ENCODE measurements at regions not wholly inside any gene's neighbourhood (a gene's known extent, or its start where the extent isn't known, plus 50 kb on each side); places are given as distances from the start of the nearest gene placed in this dataset.

DNA sequence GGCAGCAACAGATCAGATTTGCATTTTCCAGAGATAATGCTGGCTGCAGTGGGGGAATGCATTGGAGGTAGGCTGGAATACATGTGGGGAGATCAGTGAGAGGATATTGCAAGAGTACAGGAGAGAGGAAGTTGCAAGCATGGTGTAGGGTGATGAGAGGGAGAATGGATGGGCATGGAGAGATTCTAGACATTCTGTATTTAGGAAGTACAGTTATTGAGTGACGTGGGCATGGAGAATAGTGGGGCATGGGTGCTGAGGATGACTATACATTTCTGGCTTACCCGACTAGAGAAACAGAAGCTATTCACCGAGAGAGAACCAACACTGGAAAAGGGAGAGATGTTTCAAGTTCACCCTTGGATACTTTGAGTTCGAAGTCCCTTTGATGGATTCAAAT lies 116.9 kb upstream of the SVIL start:
- Histone ChIP-seq H3K4me3 (no peak overlapping the region), H3K9me3 (no peaks in the 10 kb centered on the region), H3K27ac (no peak overlapping the region), H3K27me3 (no peaks in the 10 kb centered on the region), H3K4me1 (no peaks in the 10 kb centered on the region), H3K36me3 (no peaks in the 10 kb centered on the region)
- TF ChIP-seq POLR2AphosphoS5 (IDR thresholded peaks at IDR 0.05), result no peak
- TF ChIP-seq, protein P1, sequence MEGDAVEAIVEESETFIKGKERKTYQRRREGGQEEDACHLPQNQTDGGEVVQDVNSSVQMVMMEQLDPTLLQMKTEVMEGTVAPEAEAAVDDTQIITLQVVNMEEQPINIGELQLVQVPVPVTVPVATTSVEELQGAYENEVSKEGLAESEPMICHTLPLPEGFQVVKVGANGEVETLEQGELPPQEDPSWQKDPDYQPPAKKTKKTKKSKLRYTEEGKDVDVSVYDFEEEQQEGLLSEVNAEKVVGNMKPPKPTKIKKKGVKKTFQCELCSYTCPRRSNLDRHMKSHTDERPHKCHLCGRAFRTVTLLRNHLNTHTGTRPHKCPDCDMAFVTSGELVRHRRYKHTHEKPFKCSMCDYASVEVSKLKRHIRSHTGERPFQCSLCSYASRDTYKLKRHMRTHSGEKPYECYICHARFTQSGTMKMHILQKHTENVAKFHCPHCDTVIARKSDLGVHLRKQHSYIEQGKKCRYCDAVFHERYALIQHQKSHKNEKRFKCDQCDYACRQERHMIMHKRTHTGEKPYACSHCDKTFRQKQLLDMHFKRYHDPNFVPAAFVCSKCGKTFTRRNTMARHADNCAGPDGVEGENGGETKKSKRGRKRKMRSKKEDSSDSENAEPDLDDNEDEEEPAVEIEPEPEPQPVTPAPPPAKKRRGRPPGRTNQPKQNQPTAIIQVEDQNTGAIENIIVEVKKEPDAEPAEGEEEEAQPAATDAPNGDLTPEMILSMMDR (IDR thresholded peaks at IDR 0.05), result no peak
- no peak for TF ChIP-seq POLR2A (IDR thresholded peaks at IDR 0.05)
- intact Hi-C loops (cut with DNase I; ENCODE audit: low total_unique reads), result no loop called here
- no peak for DNase-seq (ENCODE audit: low spot score in 2 of 2)

DNA sequence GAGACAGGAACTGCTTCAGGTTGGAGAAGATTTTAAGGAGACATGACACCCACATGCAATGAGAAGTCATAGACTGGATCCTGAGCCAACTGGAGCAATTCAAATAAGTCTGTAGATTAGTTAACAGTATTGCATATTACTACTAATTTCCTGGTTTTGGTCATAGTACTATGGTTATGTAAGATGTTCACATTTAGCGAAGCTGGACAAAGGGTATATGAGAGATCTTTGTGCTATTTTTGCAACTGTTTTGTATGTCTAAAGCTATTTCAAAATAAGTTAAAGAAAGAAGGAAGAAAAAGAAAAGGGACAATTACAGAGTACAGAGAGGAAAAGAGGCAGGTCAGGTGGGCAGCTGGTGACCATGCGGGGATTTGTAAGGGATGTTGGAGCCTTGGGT lies 116.5 kb upstream of the SVIL start:
- Histone ChIP-seq H3K4me3 (no peak overlapping the region), H3K4me1 (no peaks in the 10 kb centered on the region), H3K27me3 (no peaks in the 10 kb centered on the region), H3K27ac (no peak overlapping the region), H3K36me3 (no peaks in the 10 kb centered on the region), H3K9me3 (no peaks in the 10 kb centered on the region)
- intact Hi-C loops (cut with DNase I; ENCODE audit: low total_unique reads), result no loop called here
- TF ChIP-seq POLR2A (IDR thresholded peaks at IDR 0.05), result no peak
- TF ChIP-seq, protein P1 (IDR thresholded peaks at IDR 0.05), result no peak
- TF ChIP-seq POLR2AphosphoS5 (IDR thresholded peaks at IDR 0.05), result no peak
- no peak for DNase-seq (ENCODE audit: low spot score in 2 of 2)

DNA sequence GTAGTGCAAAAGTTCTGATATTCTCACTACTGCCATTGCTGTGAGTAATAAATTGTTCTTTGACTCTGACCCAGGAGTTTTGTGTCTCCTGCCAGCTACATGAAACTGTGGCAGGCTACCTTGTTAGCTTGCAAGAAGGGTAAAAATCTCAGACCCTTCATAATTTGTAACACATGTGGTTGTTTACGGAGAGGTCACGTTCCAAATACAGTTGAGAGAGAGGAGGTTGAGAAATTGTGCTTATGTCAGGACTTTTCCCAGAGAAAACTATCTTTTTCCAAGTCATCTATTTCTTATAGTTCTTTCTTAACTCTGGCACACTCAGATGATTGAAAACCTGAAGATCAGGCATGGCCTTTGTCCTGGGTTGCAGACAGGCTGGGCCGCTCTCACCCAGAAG lies 114.4 kb upstream of the SVIL start:
- Histone ChIP-seq H3K4me3 (no peak overlapping the region), H3K27ac (no peak overlapping the region), H3K36me3 (no peaks in the 10 kb centered on the region), H3K9me3 (no peaks in the 10 kb centered on the region), H3K27me3 (no peaks in the 10 kb centered on the region), H3K4me1 (no peaks in the 10 kb centered on the region)
- no peak for DNase-seq (ENCODE audit: low spot score in 2 of 2)
- TF ChIP-seq POLR2A (IDR thresholded peaks at IDR 0.05) (no peak), POLR2AphosphoS5 (IDR thresholded peaks at IDR 0.05) (no peak)
- TF ChIP-seq, protein P1 (IDR thresholded peaks at IDR 0.05), result no peak
- intact Hi-C loops (cut with DNase I; ENCODE audit: low total_unique reads), result no loop called here

DNA sequence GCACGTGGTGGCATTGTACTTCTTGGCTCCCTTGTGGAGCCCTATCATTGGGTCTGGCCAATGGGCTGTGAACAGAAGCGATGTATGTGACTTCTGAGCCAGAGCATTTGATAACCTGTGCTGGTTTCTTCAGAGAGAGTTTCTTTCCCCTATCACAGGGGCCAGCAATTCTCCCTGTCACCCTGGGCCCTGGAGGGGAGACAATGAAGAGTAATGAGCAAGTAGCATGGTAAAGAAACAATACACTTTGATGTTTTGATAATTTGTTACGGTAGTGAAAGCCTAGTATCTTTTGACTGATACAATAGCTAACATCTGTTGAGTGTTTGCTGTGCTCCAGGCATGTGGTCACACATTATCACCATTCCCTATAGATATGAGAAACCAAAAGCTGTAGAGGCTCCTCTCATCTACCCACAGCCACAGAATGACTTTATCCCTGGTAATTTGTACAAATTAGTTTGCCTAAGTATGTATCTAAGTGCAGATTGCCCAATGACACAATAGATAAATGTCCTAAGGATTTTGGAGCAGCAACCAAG lies 113.4 kb upstream of the SVIL start:
- Histone ChIP-seq H3K36me3 (no peaks in the 10 kb centered on the region), H3K27ac (no peak overlapping the region), H3K4me3 (no peak overlapping the region), H3K4me1 (no peaks in the 10 kb centered on the region), H3K27me3 (no peaks in the 10 kb centered on the region), H3K9me3 (no peaks in the 10 kb centered on the region)
- DNase-seq (ENCODE audit: low spot score in 2 of 2), result no peak
- intact Hi-C loops (cut with DNase I; ENCODE audit: low total_unique reads), result no loop called here
- no peak for TF ChIP-seq POLR2A (IDR thresholded peaks at IDR 0.05)
- TF ChIP-seq POLR2AphosphoS5 (IDR thresholded peaks at IDR 0.05), result no peak
- TF ChIP-seq, protein P1 (IDR thresholded peaks at IDR 0.05), result no peak

DNA sequence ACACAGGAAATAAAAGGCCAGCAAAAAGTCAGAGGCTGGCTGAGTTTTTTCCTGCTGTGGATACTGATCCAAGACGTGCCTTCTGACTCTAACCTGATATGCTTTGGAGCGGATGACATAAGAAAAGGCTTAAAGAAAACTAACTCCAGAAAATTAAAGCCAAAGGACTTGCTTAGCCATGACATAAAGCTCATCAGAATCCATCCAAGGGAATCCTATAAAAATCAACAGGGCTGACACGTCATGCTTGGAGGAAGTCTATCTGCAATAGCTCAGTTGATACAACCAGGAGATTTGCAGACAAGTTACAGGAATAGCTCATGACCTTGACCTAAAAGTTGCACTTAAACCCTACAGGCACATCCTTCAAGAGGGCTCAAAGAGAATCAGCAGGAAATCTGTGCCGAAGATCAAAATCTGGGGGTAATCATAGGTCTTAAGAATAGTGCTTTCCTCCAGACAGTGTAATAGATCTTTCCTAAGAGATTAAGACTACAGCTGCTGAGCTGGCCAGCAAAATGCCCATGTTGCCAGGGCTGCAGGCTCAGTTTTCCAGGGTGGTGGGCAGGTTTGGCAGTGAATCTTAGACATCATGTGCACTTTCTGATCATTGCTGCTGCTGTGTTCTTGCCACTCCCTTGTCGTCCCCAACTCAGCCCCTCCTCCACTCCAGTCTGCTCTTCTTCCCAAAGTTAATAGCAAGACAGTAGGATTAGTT lies 111.5 kb upstream of the SVIL start:
- Histone ChIP-seq H3K27me3 (no peaks in the 10 kb centered on the region), H3K9me3 (no peaks in the 10 kb centered on the region), H3K27ac (no peak overlapping the region), H3K4me1 (no peaks in the 10 kb centered on the region), H3K4me3 (no peak overlapping the region), H3K36me3 (no peaks in the 10 kb centered on the region)
- TF ChIP-seq POLR2AphosphoS5 (IDR thresholded peaks at IDR 0.05) (no peak), POLR2A (IDR thresholded peaks at IDR 0.05) (no peak)
- TF ChIP-seq, protein P1 (IDR thresholded peaks at IDR 0.05), result no peak
- intact Hi-C loops (cut with DNase I; ENCODE audit: low total_unique reads), result no loop called here
- no peak for DNase-seq (ENCODE audit: low spot score in 2 of 2)

All from breast epithelium (tissue), 4 donors.